Activated CD4-positive, alpha-beta T cell treated with anti-CD3 and anti-CD28 coated beads, Interleukin-2, amount 50 U/mL, for 1 hour (primary cell): ENCODE measurements at regions not wholly inside any gene's neighbourhood (a gene's known extent, or its start where the extent isn't known, plus 50 kb on each side); places are given as distances from the start of the nearest gene placed in this dataset.

ENCODE experiments used
- DNase-seq: peaks from one replicate; pipeline ENCODE4 v3.0.0-alpha.2; 2020

- DNase-seq: no peak
Observed at GRCh38 chr13:40492511-40492910, 173.9 kb downstream of the FOXO1 start.

- DNase-seq: no peak
Observed at GRCh38 chr13:40494513-40494912, 171.9 kb downstream of the FOXO1 start.

- no peak for DNase-seq
Observed at GRCh38 chr13:40494946-40495620, 171.4 kb downstream of the FOXO1 start.

GRCh38 chr13:40495621-40496001, 170.8 kb downstream of the FOXO1 start:
- DNase-seq: no peak

- DNase-seq: no peak
Observed at GRCh38 chr13:40496035-40496810, 170.2 kb downstream of the FOXO1 start.

GRCh38 chr13:40498461-40498860, 168.0 kb downstream of the FOXO1 start:
- DNase-seq: no peak

GRCh38 chr13:40502236-40502635, 164.2 kb downstream of the FOXO1 start:
- no peak for DNase-seq

- DNase-seq: no peak
Observed at GRCh38 chr13:40503011-40503410, 163.4 kb downstream of the FOXO1 start.

GRCh38 chr13:40503966-40504591, 162.4 kb downstream of the FOXO1 start:
- DNase-seq: no peak

- DNase-seq: no peak
Observed at GRCh38 chr13:40504641-40505040, 161.8 kb downstream of the FOXO1 start.

- no peak for DNase-seq
Observed at GRCh38 chr13:40505196-40505595, 161.2 kb downstream of the FOXO1 start.
